ENCODE measurements at regions not wholly inside any gene's neighbourhood (a gene's known extent, or its start where the extent isn't known, plus 50 kb on each side); places are given as distances from the start of the nearest gene placed in this dataset.

GRCh38 chr11:129590753-129591475 is 215.3 kb downstream of the BARX2 start:
- DNase-seq (ENCODE audit: low spot score): no peak

- DNase-seq (ENCODE audit: low spot score): no peak
Measured at GRCh38 chr11:129591527-129591926, 215.9 kb downstream of the BARX2 start.

GRCh38 chr11:129592191-129592590 is 216.5 kb downstream of the BARX2 start:
- no peak for DNase-seq (ENCODE audit: low spot score)

GRCh38 chr11:129593098-129593497 is 217.4 kb downstream of the BARX2 start:
- no peak for DNase-seq (ENCODE audit: low spot score)

- no peak for DNase-seq (ENCODE audit: low spot score)
Measured at GRCh38 chr11:129595038-129595962, 219.7 kb downstream of the BARX2 start.

- DNase-seq (ENCODE audit: low spot score): no peak
Measured at GRCh38 chr11:129596351-129596750, 219.3 kb upstream of the TMEM45B start.

GRCh38 chr11:129598378-129598777 is 217.3 kb upstream of the TMEM45B start:
- DNase-seq (ENCODE audit: low spot score): no peak

- no peak for DNase-seq (ENCODE audit: low spot score)
Measured at GRCh38 chr11:129605815-129606214, 209.8 kb upstream of the TMEM45B start.

- DNase-seq (ENCODE audit: low spot score): no peak
Measured at GRCh38 chr11:129608711-129609110, 206.9 kb upstream of the TMEM45B start.

- DNase-seq (ENCODE audit: low spot score): no peak
Measured at GRCh38 chr11:129610125-129610524, 205.5 kb upstream of the TMEM45B start.

- no peak for DNase-seq (ENCODE audit: low spot score)
Measured at GRCh38 chr11:129610545-129610944, 205.1 kb upstream of the TMEM45B start.

GRCh38 chr11:129611661-129612446 is 203.8 kb upstream of the TMEM45B start:
- no peak for DNase-seq (ENCODE audit: low spot score)

- DNase-seq (ENCODE audit: low spot score): no peak
Measured at GRCh38 chr11:129612447-129612961, 203.1 kb upstream of the TMEM45B start.

GRCh38 chr11:129613071-129613470 is 202.6 kb upstream of the TMEM45B start:
- no peak for DNase-seq (ENCODE audit: low spot score)

GRCh38 chr11:129614256-129614944 is 201.2 kb upstream of the TMEM45B start:
- no peak for DNase-seq (ENCODE audit: low spot score)

- no peak for DNase-seq (ENCODE audit: low spot score)
Measured at GRCh38 chr11:129618046-129618569, 197.5 kb upstream of the TMEM45B start.

- DNase-seq (ENCODE audit: low spot score): no peak
Measured at GRCh38 chr11:129620237-129621104, 195.2 kb upstream of the TMEM45B start.

GRCh38 chr11:129625930-129626329 is 189.7 kb upstream of the TMEM45B start:
- DNase-seq (ENCODE audit: low spot score): no peak

GRCh38 chr11:129631201-129631600 is 184.4 kb upstream of the TMEM45B start:
- DNase-seq (ENCODE audit: low spot score): no peak

- no peak for DNase-seq (ENCODE audit: low spot score)
Measured at GRCh38 chr11:129636926-129637325, 178.7 kb upstream of the TMEM45B start.

Data from hepatic stellate cell (primary cell).